PFSK-1 (cell line): ENCODE measurements at regions not wholly inside any gene's neighbourhood (a gene's known extent, or its start where the extent isn't known, plus 50 kb on each side); places are given as distances from the start of the nearest gene placed in this dataset.

Source experiments
- FOXP2 ChIP-seq: optimal IDR thresholded peaks from 2 replicates; pipeline ENCODE3; 2011; ENCODE audit warnings: borderline replicate concordance, control low read depth, inconsistent platforms; ENCODE audit not compliant: insufficient read depth; ENCODE audit errors: extremely low read length, extremely low read depth
- POLR2AphosphoS5 ChIP-seq: IDR thresholded peaks from 2 replicates; pipeline ENCODE4 v1.6.1; 2012; ENCODE audit warnings: low read depth, mild to moderate bottlenecking, control low read depth, low read length, moderate library complexity
- REST ChIP-seq, 2 experiments: IDR thresholded peaks; 2 replicates each; pipeline versions ENCODE4 v1.6.1 to v1.8.0; 2011 to 2012; ENCODE audit warnings: low read depth in 2 of 2, low read length in 2 of 2, control low read depth in 1 of 2, inconsistent platforms in 1 of 2, mild to moderate bottlenecking in 1 of 2, moderate library complexity in 1 of 2; ENCODE audit not compliant: insufficient read depth in 1 of 2
- SIN3A ChIP-seq: IDR thresholded peaks from 2 replicates; pipeline ENCODE4 v1.6.1; 2012; ENCODE audit warnings: mild to moderate bottlenecking, low read length, moderate library complexity, borderline replicate concordance; ENCODE audit not compliant: insufficient read depth
- TAF1 ChIP-seq: IDR thresholded peaks from 2 replicates; pipeline ENCODE4 v1.6.1; 2012; ENCODE audit warnings: low read length, control low read depth, borderline replicate concordance; ENCODE audit not compliant: insufficient read depth

GRCh38 chr3:193796089-193796488 lies 203.1 kb downstream of the OPA1 start:
- TF ChIP-seq REST (IDR thresholded peaks at IDR 0.05; ENCODE audit: insufficient read depth in 1 of 2, low read depth in 2 of 2, low read length in 2 of 2) (no peak), POLR2AphosphoS5 (no peak), SIN3A (no peak), TAF1 (no peak), FOXP2 (no peak)
